Fibroblast of peridontal ligament (primary cell): ENCODE measurements at regions not wholly inside any gene's neighbourhood (a gene's known extent, or its start where the extent isn't known, plus 50 kb on each side); places are given as distances from the start of the nearest gene placed in this dataset.

ENCODE experiments used
- DNase-seq: peaks from one replicate; pipeline ENCODE4 v3.0.0-alpha.2; 2010; ENCODE audit errors: extremely low read depth

DNA sequence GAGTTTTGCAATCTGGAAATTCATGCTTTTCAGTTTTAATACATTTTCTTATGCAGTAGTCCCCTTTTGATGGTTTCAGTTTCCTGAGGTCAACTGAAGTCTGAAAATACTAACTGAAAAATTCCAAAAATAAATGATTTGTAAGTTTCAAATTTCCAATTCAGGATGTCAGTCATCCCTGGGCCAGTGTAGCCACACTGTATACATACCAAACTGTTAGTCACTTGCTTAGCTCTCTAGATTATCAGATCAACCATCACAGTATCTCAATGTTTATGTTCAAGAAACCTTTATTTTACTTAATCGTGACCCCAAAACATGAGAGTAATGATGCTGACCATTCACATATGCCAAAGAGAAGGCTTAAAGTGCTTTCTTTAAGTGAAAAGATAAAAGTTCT is 715.5 kb downstream of the GBE1 start:
- DNase-seq, result no peak

DNA sequence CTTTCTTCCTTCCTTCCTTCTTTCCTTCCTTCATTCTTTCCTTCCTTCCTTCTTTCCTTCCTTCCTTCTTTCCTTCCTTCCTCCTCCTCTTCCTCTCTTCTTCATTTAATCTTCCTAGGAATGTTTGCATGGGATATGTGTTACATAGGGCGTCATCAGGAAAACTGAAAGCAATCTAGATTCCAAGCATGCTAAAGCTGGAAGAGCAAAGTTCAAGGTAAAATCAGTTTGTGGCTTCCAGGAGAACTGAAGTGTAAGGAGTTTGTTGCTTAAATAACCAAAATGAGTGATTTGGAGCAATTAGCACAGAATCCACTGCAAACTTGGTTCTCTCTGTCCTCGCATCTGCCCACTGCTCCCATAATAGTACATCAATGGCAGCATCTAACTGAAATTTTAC is 716.2 kb downstream of the GBE1 start:
- DNase-seq, result no peak

DNA sequence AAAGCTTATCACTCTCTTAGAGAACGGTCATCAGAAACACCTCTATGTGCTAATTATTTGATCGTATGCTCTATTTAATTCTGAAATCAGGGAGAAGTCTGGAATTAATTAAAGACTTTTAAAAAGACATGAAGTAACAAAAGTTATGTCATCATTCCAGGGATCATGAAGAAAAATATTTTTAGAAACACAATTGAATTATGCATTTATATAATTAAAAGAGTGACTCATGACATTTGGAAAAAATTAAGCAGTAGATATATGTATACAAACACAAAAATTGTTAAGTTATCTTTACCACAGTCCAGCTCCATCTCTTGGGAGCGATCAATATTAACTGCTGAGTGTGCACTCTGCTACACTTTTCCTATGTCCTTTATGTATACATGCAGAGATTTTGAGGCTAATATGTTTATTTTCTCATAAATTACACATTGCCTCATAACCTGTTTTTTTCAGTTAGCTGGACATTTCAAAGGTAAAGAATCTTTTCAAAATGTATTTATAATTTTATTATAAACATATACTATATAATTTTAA is 717.7 kb downstream of the GBE1 start:
- no peak for DNase-seq

DNA sequence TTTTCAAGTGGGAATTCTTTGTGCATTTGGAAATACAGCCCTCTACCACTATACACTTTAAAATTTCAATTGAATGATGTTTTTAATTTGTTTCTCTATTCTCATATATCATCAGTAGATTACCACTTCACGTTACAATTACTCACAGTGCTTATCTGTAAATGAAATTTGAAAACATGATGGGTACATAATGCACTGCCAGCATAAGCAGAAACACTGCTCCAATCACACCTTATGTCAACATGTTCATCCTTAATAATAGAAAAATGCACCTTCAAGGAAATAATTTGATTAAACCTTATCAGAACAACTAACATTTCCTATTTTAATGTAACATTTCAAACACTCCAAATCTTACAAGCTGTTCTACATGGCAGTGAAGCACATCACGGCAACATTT is 718.4 kb downstream of the GBE1 start:
- no peak for DNase-seq

DNA sequence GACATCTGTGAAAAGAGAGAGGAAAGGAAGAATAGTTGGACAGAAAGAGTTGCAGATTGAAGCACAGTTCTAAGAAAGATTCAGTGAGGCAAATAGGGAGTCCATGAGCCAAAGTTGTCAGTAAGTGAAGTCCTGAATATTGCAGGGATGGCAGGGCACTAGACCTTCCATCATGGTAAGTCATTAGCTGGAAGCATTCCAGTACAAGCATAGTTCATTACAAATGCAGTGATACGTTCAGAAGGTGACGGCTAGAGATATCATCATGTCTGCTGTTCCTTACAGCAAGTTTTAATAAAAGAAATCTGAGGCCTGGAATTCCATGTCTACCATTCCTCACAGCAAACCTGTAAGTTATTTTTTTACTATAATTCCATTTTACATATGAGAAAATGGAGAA is 720.1 kb downstream of the GBE1 start:
- DNase-seq, result no peak

DNA sequence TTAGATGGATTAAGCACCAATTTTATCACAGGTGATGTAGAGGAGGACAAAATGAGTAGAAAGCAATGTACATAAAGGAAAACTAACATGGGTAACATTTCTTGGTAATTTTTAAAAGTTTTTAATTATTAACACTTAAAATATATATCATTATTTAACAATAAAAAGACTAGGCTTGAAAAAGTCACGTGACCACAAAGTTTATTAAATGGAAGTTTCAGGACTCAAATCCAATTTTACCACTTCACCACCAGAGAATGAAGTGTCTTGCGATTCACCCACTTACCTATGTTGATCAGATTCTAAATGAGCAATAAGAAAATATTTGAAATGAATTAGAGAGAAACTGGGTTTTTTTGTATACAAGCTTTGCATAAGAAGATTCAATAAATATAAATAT is 721.3 kb downstream of the GBE1 start:
- DNase-seq, result no peak

DNA sequence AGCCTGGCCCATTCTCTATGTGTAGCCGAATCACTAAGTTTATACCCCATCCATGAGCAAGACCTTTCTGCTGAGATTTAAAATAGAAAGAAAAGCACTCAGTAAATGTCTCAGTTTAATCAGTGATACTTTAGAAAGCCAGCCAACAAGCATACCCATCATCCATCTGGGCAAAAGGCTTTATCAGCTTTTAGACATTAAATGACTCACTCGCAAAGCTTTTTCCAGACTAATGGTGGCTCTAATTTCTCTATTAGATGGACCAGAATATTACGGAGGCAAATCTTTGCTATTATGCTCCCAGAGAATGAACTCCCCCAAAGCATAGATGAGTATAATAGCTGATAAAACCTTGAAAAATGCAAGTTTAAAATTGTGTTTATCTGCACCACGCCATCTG is 727.8 kb downstream of the GBE1 start:
- DNase-seq, result no peak

DNA sequence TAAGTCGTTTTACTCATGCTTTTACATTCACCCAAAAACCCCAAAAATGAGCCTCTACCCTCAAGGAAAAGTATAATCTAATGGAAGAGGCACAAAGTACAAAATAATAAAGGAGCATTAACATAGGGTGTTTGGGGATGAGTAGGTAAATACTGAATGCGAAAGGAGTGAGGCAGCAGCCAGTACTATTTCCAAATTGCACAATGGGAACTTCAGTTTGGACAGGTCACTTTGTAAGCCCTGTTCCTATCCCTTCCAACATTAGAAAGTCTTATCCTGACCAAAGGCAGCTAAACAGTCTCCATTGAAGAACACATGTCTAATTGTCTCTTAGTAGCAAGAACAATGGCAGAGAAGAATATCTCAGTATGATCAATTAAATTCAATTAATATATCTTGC is 728.3 kb downstream of the GBE1 start:
- no peak for DNase-seq

DNA sequence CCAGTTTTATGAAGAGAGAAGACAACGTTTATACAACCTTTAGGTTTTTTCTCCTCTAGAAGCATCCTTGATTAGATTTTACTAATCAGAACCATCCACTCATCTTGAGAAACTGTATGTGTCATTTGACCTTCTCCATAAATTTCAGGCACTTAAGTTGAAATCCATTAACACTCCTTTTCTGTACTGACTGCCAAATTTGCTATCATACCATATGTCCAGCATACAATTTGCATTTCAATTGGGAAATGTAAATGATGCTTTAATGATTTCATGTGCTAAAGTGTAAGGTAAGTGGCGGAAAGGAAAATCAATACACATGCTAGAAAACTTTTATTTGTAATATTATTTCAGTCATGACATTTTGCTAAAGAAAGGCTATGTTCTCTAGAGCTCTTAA is 731.6 kb downstream of the GBE1 start:
- no peak for DNase-seq

DNA sequence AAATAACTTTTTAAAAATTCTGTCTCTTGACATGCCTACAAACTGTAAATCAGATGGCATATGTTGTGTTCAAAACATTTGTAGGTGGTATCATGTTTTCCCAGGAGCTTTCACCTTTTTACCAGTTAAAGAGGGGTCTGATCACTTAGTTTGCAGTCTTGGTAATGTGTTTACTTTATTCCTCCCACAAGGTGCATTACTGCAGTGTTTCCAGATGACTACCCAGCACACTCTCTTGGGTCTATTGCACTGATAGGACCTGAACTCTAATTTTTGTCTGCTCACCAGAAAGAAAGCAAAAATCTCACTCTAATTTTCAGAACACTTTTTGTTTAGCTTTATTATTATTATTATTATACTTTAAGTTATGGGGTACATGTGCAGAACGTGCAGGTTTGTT is 734.1 kb downstream of the GBE1 start:
- DNase-seq, result no peak

DNA sequence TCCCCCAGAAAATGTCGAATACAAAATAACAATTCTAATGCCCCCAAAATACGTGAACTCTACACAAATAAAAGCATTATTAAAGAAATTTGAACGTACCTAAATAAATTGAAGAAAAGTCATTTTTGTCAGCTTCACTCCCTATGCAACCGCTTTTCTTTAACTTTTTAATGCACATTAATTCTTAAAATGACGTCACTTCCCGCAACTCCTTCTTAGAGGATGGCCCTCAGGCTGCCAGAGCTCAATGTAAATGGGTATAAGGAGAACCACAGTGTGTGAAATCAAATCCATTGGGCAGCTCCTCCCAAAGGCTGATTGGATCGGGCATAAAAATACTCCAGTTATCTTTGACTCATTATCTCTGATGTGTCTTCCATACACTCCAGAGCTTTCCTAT is 736.9 kb downstream of the GBE1 start:
- no peak for DNase-seq

DNA sequence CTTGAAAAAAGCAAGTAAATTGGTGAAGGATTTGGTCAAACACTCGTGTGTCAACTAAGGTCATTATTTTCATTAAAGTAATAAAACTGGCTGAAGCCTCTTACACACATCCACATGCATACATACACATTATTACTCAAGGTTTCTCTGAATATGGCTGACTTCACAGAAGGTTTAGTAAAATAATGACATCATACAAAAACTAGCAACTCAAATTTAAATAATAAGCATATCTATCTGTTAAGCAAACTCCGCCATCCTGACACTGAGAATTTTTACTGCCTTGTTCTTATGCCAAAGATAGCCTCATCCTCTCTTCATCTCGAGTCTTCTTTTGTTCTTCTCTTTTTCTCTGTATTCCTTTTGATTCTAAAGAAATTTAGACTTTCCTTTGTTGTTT is 739.1 kb downstream of the GBE1 start:
- DNase-seq, result no peak

DNA sequence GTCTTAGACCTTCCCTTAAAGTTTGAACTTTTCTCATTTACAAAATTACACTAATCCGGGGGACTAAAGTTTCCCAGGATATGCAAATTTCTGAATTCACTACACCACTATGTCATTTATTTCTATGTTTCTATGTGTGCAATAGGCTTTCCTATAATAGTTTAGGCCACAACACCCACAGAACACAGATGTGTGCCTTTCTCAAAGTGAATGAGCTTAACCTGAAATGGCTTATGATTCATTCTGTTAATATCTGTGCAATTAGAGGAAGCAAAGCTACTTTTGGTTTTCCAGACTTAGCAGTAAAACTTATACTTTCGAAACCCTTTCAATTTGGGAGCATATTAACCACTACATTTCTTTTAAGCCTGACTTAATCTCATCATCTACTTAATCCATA is 748.1 kb downstream of the GBE1 start:
- no peak for DNase-seq

DNA sequence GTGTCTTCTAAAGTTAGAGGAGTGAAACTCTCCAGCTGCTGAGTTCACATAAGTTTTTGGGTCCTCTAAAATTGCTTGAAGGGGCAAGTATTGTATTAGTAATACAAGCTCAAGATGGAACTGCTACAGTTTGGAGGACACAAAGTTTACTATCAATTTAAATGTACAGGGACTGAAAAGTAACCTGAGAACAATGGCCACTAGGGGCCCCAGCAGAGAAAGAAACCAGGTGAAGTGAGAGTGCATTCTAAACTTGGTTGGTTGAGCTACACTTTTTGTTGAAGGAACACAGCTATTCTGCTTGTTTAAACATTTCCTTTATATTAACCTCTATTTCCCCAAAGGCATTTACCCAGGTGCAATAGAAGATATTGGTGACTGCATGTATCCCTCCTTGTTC is 755.5 kb downstream of the GBE1 start:
- DNase-seq, result no peak

DNA sequence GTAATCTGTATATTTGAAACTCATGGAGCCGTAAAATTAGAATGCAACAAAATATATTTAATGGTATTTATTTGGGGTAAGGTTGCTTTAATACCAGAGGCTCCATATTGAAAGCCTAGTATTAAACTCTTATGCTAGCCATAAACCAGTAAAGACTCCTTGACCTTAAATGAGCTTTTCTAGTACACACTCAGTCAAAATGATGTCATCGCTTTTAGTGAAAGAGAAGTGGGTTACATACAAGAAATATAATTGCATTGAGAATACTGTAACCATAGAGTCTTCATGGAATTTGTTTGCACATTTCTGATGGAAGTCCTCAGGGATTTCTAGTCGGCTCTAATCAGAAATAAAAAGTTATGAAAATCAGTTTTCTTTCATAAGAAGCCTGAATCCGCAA is 757.6 kb downstream of the GBE1 start:
- no peak for DNase-seq

DNA sequence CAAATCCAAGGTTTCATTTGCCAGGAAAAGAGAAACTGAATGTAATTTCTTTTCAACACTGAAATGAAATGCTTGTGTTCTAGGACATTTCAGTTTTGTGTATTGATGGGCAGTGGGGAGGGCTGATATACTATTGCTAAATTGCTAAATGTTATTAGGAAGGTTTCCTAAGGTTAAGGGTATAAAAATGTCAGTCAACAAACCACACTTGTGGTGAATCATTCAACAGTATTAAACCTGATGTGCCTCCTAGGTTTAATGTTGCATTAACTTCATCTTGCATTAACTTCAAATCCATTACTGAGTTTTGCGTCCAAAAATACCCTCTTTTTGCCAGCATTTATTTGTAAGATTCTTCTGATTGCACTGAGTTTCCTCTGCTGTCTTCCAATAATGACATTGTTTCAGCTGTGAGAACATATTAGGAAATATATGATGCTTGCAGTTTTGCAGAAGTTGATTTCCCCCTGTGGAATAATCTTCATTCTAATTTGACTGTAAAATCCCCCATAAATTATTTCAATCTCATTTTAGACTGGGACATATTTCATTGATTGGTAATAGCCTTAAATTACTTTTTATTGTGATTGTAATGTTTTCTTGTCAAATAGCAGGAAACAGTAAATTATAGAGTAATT is 758.3 kb downstream of the GBE1 start:
- no peak for DNase-seq

DNA sequence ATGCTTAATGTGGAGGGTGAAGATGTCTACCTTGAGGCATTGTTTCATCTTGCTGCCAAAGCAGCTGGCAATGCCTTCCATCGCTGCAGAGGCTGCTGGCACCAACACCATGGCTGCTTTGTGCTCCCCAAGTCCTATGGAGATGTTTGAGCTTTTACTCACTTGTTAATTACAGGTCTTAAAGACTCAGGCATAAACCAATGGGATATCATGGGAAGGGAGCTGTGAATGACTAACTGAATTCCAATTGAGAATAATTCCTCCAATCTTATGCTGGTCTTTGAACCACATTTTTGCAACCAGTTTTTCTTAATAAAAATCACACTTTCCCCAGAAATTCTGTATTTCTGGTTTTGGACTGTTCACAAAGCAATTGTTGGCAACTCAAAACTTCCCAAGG is 762.0 kb downstream of the GBE1 start:
- DNase-seq, result no peak

DNA sequence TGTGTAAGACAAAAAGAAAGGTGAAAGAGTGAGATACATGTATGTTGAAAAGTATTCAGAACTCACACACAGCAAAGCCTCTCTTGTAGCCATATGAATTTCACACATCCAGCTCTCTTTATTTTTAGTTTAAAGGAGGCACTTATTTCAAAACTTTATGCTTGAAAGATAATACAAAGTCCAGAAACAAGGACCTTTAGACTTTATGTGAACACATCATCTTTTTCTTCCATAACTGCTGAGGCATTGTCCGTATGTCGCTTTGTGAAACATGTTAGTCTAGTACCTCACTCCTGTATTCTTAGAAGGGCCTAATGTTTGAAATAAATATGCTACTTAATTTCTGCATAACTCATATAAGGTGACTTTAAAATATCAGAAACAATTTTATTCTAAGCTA is 763.4 kb downstream of the GBE1 start:
- DNase-seq, result no peak

DNA sequence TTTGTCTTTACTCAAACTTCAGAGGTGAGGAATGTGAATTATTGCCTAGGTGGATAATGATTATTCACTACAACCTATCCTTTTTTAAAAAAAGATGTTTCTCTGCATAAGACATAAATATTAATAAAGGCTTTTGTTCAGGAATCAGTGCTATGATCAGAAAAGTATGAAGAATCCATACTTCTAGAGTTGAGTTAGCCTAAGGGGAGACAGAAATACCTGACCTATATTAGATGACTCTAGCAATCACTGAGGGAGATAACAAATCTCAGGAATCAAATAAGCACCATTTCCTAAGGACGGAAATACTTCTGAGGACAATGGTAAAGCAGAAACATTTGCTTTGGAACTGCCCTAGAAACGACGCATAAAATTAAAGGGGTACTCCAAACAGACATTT is 763.8 kb downstream of the GBE1 start:
- no peak for DNase-seq

DNA sequence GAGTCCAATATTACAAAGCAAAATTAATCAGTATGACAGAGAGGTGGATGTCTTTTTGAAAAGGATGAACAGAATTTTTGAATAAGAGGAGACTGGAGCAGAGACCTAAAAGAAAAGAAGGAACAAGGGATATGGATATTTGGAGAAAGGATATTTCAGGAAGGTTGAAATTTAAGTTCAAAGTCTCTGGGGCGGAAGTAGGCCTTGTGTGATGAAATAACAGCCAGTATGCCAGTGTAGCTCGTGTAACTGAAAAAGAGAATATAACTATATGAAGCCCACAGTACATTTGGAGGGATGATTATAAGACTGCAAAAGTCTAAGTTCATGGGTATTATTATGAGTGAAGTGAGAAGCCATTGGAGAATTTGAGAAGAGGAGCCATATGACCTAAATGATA is 766.7 kb downstream of the GBE1 start:
- no peak for DNase-seq

DNA sequence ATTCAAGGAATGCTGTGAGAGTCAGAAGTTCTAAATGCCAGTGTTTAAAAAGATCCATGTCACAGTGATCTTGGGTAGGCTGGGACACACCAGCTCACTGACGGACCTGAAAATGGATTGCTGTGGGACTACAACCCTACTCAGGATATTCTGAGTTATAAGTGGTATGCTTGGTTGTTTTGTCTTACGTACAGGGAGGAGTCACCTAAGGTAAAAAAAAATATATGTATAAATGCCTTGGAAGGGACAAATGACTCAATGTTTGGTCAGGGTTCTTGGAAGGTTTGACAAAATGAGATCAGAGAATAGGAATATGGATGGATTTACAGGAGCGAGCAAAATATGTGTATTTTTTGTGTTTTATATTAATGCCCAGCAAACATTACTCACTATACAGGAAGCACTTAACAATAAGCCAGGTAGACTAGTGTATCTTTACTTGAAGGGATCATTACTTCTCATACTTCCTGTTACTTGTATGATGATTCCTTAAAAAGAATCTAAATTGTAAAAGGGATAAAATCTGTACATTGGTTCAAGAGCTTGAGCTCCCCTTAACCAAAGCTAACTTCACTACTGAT is 767.3 kb downstream of the GBE1 start:
- no peak for DNase-seq

DNA sequence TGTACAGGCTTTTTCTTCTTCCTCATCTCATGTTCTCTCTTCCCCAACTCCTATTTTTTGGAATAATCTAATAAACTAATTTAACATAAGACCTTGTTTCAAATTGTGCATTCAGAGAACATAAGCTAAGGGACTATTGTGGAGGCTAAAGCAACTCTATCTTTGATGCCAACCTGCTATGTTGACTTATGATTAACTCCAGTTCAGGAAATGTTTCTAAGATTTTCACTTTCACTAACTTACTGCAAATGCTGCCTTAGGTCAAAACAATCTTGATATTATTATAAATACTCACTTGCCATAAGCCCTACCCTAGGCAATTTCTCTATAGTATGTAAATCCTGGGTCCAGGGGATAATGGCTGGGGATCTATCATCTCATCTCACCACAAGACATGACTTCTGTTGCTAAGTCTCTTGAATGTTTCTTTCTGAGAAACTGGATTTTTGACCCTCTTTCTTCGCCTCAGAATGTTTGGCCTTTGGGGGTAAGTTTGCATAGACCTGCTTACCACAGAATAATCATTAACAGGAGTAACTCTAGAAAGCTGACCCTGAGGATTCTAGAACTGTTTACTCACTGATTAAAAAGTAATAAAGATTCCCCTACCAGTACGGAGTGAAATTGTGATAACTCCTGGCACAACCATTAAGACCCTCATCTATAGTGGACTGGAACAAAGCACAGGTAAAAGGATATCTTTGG is 768.1 kb downstream of the GBE1 start:
- no peak for DNase-seq

DNA sequence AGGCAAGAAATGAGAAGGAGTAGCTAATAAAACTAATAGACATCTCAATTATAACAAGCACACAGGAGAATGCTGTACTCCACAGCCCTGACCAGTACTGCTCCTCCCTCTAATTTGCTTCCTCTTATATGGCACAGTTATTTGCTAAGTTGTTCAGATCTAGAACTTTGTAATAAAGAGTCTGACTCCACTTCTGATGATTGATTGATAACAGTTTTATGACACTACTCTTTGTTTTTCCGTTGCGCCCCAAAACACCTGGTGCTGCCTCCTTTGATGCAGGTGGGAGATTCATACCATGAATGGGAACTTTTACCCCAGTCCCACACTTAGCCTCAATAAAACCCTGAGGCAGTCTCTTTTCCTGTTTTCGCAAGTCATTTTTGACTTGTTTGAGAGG is 777.7 kb downstream of the GBE1 start:
- no peak for DNase-seq
